ENCODE measurements at regions not wholly inside any gene's neighbourhood (a gene's known extent, or its start where the extent isn't known, plus 50 kb on each side); places are given as distances from the start of the nearest gene placed in this dataset.

DNA sequence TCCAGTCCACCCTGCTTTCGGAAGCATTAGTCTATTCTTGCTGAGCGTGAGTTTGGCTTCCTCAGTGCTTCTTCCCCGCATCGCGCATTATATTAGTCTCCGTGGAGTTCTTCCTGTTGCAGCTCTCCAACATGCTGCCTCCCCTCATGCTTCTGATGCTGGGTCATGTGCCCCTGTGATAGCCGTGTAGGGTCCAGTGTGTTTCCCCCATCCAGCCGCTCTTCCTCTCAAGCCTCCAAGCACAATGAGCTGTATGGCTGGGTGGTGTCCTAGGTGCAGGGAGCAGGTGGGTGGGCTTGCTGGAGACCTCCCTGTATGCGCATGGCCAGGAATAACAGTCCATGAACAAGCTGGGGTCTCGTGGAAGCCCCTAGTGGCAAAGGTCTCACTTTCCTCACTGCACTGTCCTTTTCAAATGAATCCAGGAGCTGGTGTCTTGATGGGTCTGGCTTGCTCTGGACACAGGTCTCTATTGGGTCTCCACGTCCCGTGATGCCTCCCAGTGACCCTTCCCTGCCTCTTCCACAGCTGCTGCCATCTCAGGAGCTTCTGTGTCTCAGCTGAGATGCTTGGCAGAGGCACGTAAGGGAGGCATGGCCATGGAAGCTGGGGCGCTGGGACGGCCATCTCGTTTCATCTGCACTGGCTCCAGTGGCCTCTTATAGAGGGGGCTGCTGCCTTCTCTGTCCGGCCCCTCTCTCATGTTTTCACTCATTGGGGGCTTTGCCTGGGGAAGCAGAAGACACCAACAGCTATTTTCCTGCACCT lies 54.8 kb upstream of the HDAC4 start:
- Histone ChIP-seq H3K36me3 (no peaks in the 10 kb centered on the region), H3K4me3 (ENCODE audit: low read depth in 1 of 2, low read length in 1 of 2) (no peak overlapping the region), H3K27me3 (no peaks in the 10 kb centered on the region), H3K4me1 (ENCODE audit: control insufficient read depth in 1 of 2, insufficient read depth in 1 of 2, low read depth in 1 of 2, low read length in 1 of 2) (peaks cover 18 to 20% of the 10 kb centered on the region in 2 experiments), H3K9me3 (no peaks in the 10 kb centered on the region), H3K27ac (no peak overlapping the region)
- TF ChIP-seq, protein P1, sequence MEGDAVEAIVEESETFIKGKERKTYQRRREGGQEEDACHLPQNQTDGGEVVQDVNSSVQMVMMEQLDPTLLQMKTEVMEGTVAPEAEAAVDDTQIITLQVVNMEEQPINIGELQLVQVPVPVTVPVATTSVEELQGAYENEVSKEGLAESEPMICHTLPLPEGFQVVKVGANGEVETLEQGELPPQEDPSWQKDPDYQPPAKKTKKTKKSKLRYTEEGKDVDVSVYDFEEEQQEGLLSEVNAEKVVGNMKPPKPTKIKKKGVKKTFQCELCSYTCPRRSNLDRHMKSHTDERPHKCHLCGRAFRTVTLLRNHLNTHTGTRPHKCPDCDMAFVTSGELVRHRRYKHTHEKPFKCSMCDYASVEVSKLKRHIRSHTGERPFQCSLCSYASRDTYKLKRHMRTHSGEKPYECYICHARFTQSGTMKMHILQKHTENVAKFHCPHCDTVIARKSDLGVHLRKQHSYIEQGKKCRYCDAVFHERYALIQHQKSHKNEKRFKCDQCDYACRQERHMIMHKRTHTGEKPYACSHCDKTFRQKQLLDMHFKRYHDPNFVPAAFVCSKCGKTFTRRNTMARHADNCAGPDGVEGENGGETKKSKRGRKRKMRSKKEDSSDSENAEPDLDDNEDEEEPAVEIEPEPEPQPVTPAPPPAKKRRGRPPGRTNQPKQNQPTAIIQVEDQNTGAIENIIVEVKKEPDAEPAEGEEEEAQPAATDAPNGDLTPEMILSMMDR (IDR thresholded peaks at IDR 0.05), result no peak

DNA sequence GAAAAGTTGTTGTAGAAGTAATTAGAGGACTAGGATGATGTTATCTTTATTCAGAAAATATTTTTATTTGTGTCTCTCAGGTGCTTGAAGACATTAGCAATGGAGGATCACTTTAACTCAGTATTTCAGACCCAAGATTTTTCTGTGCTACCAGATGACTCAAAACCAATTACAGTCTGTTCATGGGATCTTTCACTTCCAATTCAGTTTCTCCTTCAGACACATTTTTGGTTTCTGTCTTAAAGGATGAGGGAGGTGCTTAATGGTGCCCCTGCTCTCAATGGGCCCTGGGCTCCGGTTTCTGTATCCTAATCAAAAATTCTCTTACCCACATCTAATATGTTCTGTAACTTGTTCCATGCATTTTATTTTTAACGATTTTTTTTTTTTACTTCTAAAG lies 53.7 kb upstream of the HDAC4 start:
- Histone ChIP-seq H3K27ac (no peak overlapping the region), H3K4me3 (ENCODE audit: low read depth in 1 of 2, low read length in 1 of 2) (no peak overlapping the region), H3K9me3 (no peaks in the 10 kb centered on the region), H3K36me3 (no peaks in the 10 kb centered on the region), H3K27me3 (no peaks in the 10 kb centered on the region), H3K4me1 (ENCODE audit: control insufficient read depth in 1 of 2, insufficient read depth in 1 of 2, low read depth in 1 of 2, low read length in 1 of 2) (peaks cover 21 to 22% of the 10 kb centered on the region in 2 experiments)
- TF ChIP-seq, protein P1 (IDR thresholded peaks at IDR 0.05), result no peak
